ENCODE measurements at regions not wholly inside any gene's neighbourhood (a gene's known extent, or its start where the extent isn't known, plus 50 kb on each side); places are given as distances from the start of the nearest gene placed in this dataset.
A peak's percentile ranks its signal among the peaks of the same experiment; 100 is the strongest.
"Not testable (repeated sequence)": the region's sequence is repeated elsewhere in the genome, so short reads cannot be mapped to it uniquely, and the experiment has no call there.

GRCh38 chr2:19104503-19104902, 253.9 kb downstream of the OSR1 start:
- H3K4me3 ChIP-seq (ENCODE audit: low read depth, low read length) = no peak overlapping the region
- TF ChIP-seq CTCF (IDR thresholded peaks at IDR 0.05; ENCODE audit: control insufficient read depth, extremely low read depth, insufficient read depth) = no peak
- DNase-seq (ENCODE audit: low read depth) = no peak

DNA sequence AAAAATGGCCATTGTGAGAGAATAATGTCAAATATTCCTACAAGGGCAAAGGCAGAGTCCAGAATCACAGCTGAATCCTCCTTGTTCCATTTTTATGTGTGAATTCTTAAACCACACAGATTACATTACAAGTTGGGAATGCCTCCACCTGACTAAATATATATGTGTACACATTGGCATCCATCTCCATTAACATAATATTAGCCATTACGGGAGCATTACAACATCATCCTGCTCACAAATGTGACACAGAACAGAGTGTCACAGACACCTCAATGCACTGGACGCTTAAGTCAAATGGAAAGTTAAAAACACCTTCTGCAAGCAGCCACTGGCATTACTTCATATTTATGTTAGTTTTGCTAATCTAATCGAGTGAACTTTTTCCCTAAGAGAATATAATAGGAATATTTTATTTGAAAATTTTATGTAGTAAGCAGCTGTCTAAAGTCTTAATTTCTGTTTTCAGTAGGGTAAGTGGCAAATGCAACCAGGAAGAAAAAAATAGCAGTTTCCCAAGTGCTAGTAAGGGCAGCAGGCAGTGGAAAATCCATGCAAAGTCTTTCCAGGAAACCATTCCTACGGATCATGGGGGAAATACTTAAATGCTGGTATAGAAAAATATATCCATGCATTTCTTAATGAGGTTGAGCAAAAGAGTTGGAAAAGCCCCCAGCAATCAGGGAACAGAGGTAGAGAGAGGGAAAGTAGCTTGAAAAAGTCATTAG, 255.6 kb downstream of the OSR1 start:
- DNase-seq (ENCODE audit: low read depth) = peak; percentile 90
- H3K4me3 ChIP-seq (ENCODE audit: low read depth, low read length) = no peak overlapping the region
- TF ChIP-seq CTCF (IDR thresholded peaks at IDR 0.05; ENCODE audit: control insufficient read depth, extremely low read depth, insufficient read depth) = no peak

DNA sequence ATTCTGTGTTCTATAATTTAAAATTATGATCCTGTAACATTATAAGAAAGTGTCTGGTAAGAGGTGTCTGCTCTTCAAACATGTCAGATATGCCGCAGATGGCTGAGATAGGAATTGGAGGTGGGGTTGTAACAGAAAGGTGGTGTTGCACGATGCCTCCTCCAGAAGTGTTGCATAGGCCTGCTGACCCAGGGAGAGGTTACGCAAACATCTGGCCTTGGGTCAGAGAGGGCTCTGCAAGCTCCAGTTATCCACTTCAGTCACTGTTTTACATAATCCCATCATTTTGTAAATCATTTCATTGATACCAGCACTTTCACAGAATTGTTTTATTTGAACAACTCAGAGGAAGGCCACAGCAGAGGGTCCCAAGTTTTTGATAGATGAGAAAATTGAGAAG, 256.5 kb downstream of the OSR1 start:
- no peak overlapping the region for H3K4me3 ChIP-seq (ENCODE audit: low read depth, low read length)
- TF ChIP-seq CTCF (IDR thresholded peaks at IDR 0.05; ENCODE audit: control insufficient read depth, extremely low read depth, insufficient read depth) = no peak
- DNase-seq (ENCODE audit: low read depth) = no peak

- DNase-seq (ENCODE audit: low read depth) = peak; percentile 82
- no peak for TF ChIP-seq CTCF (IDR thresholded peaks at IDR 0.05; ENCODE audit: control insufficient read depth, extremely low read depth, insufficient read depth)
- no peak overlapping the region for H3K4me3 ChIP-seq (ENCODE audit: low read depth, low read length)
These were observed 257.9 kb downstream of the OSR1 start for GRCh38 chr2:19100570-19100969.

- DNase-seq (ENCODE audit: low read depth) = no peak
- TF ChIP-seq CTCF (IDR thresholded peaks at IDR 0.05; ENCODE audit: control insufficient read depth, extremely low read depth, insufficient read depth) = no peak
These were observed 259.2 kb downstream of the OSR1 start for GRCh38 chr2:19099181-19099580.

GRCh38 chr2:19098467-19099160, 259.8 kb downstream of the OSR1 start:
- TF ChIP-seq CTCF (IDR thresholded peaks at IDR 0.05; ENCODE audit: control insufficient read depth, extremely low read depth, insufficient read depth) = no peak
- DNase-seq (ENCODE audit: low read depth) = no peak
- H3K4me3 ChIP-seq (ENCODE audit: low read depth, low read length) = no peak overlapping the region

More at GRCh38 chr2:19099181-19099580, 259.2 kb downstream of the OSR1 start:
- H3K4me3 ChIP-seq (ENCODE audit: low read depth, low read length) = no peak overlapping the region

- H3K4me3 ChIP-seq (ENCODE audit: low read depth, low read length); DNase-seq (ENCODE audit: low read depth): not testable (repeated sequence)
These were observed 268.9 kb downstream of the OSR1 start for GRCh38 chr2:19089476-19089875.
